ENCODE measurements at regions not wholly inside any gene's neighbourhood (a gene's known extent, or its start where the extent isn't known, plus 50 kb on each side); places are given as distances from the start of the nearest gene placed in this dataset.
"Not testable (repeated sequence)": the region's sequence is repeated elsewhere in the genome, so short reads cannot be mapped to it uniquely, and the experiment has no call there.

GRCh38 chr1:121054928-121055327, 129.2 kb downstream of the FAM72B start:
- TF ChIP-seq CTCF, POLR2A, POLR2AphosphoS5 (IDR thresholded peaks at IDR 0.05): not testable (repeated sequence)

Data from prostate gland (tissue), 2 donors.